DND-41 (cell line): ENCODE measurements at regions not wholly inside any gene's neighbourhood (a gene's known extent, or its start where the extent isn't known, plus 50 kb on each side); places are given as distances from the start of the nearest gene placed in this dataset.

Experiments
- ATAC-seq: fragments of 200-7000 bp; cut with Tn5 transposase; 3 replicates; pipeline ENCODE4 v1.9.1; 2021; ENCODE audit warnings: low read depth; ENCODE audit not compliant: insufficient read depth
- DNase-seq: peaks from one replicate; pipeline ENCODE4 v3.0.0-alpha.2; 2020
- H2AFZ ChIP-seq: 2 replicates; pipeline ENCODE4 v1.6.0; 2012; ENCODE audit warnings: low read depth, low read length
- H3K27ac ChIP-seq: 2 replicates; pipeline ENCODE4 v1.5.1; 2012; ENCODE audit warnings: low read length, inconsistent platforms
- H3K27me3 ChIP-seq: fragments of 200-600 bp; sonication (generic); 2 replicates; pipeline ENCODE4 v1.6.0; 2012; ENCODE audit warnings: low read length, mild to moderate bottlenecking, inconsistent platforms; ENCODE audit not compliant: insufficient read depth, poor library complexity
- H3K36me3 ChIP-seq: 2 replicates; pipeline ENCODE4 v1.5.1; 2012; ENCODE audit warnings: low read length, inconsistent platforms; ENCODE audit not compliant: insufficient read depth
- H3K4me1 ChIP-seq: 2 replicates; pipeline ENCODE4 v1.5.1; 2012; ENCODE audit warnings: mild to moderate bottlenecking, low read length; ENCODE audit not compliant: insufficient read depth
- H3K4me2 ChIP-seq: 2 replicates; pipeline ENCODE4 v1.6.0; 2012; ENCODE audit warnings: mild to moderate bottlenecking, moderate library complexity, low read length, inconsistent platforms; ENCODE audit not compliant: insufficient read depth
- H3K4me3 ChIP-seq, 2 experiments: fragments of 200-600 bp in 1 of 2; shearing (Covaris generic) in 1 of 2; 2 replicates each; pipeline ENCODE4 v1.5.1; 2012 to 2016; ENCODE audit warnings: inconsistent platforms in 2 of 2, low read length in 2 of 2, mild to moderate bottlenecking in 2 of 2, low read depth in 1 of 2, moderate library complexity in 1 of 2
- H3K79me2 ChIP-seq: 2 replicates; pipeline ENCODE4 v1.6.0; 2012; ENCODE audit warnings: low read length, inconsistent platforms; ENCODE audit not compliant: insufficient read depth
- H3K9ac ChIP-seq: 2 replicates; pipeline ENCODE4 v1.6.0; 2012; ENCODE audit warnings: low read depth, mild to moderate bottlenecking, inconsistent platforms, low read length, moderate library complexity
- H3K9me3 ChIP-seq: 2 replicates; pipeline ENCODE4 v1.5.1; 2012; ENCODE audit warnings: low read length, moderate library complexity, mild to moderate bottlenecking, inconsistent platforms; ENCODE audit not compliant: insufficient read depth, severe bottlenecking
- H4K20me1 ChIP-seq: 2 replicates; pipeline ENCODE4 v1.6.0; 2012; ENCODE audit warnings: low read length; ENCODE audit not compliant: insufficient read depth
- EZH2 ChIP-seq: IDR thresholded peaks from 3 replicates; pipeline ENCODE4 v1.6.1; 2012; ENCODE audit warnings: borderline replicate concordance, low read depth, mild to moderate bottlenecking, moderate library complexity, low read length, inconsistent platforms; ENCODE audit not compliant: severe bottlenecking
- TF ChIP-seq, protein P1 (sequence below): IDR thresholded peaks from 2 replicates; pipeline ENCODE4 v1.5.1; 2012; ENCODE audit warnings: borderline replicate concordance, low read length, moderate library complexity, mild to moderate bottlenecking; ENCODE audit not compliant: poor library complexity, severe bottlenecking; ENCODE audit errors: extremely low read depth

GRCh38 chr6:98454809-98455322, 379.5 kb upstream of the POU3F2 start:
- Histone ChIP-seq H4K20me1 (no peaks in the 10 kb centered on the region), H3K9ac (no peak overlapping the region), H3K36me3 (no peaks in the 10 kb centered on the region), H3K9me3 (no peaks in the 10 kb centered on the region), H3K4me3 (no peak overlapping the region), H2AFZ (no peak overlapping the region), H3K27me3 (no peaks in the 10 kb centered on the region), H3K79me2 (no peaks in the 10 kb centered on the region), H3K4me2 (no peak overlapping the region), H3K27ac (no peak overlapping the region), H3K4me1 (no peaks in the 10 kb centered on the region)
- DNase-seq (no peak), ATAC-seq (no peak)
- TF ChIP-seq, protein P1, sequence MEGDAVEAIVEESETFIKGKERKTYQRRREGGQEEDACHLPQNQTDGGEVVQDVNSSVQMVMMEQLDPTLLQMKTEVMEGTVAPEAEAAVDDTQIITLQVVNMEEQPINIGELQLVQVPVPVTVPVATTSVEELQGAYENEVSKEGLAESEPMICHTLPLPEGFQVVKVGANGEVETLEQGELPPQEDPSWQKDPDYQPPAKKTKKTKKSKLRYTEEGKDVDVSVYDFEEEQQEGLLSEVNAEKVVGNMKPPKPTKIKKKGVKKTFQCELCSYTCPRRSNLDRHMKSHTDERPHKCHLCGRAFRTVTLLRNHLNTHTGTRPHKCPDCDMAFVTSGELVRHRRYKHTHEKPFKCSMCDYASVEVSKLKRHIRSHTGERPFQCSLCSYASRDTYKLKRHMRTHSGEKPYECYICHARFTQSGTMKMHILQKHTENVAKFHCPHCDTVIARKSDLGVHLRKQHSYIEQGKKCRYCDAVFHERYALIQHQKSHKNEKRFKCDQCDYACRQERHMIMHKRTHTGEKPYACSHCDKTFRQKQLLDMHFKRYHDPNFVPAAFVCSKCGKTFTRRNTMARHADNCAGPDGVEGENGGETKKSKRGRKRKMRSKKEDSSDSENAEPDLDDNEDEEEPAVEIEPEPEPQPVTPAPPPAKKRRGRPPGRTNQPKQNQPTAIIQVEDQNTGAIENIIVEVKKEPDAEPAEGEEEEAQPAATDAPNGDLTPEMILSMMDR = no peak
- no peak for TF ChIP-seq EZH2

DNA sequence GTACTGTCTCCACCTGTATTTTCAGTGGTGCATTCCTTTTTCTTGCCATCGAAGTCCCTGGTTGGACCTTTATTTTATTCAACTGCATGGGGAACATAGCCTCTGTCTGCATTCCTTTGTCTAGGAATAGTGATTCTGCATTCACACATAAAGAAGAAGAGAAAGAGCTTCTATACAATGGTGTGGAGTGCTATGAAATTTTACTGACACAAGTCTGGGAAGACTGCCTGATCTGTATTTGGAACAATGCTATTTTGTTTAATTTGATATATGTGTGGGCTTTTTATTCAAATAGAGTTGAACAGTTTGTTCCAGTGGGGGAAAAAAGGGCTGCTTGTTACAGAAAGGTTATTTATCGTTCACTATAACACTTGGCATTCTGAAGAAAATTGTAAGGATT, 375.7 kb upstream of the POU3F2 start:
- ATAC-seq (no peak), DNase-seq (no peak)
- Histone ChIP-seq H4K20me1 (no peaks in the 10 kb centered on the region), H3K4me1 (no peaks in the 10 kb centered on the region), H3K9ac (no peak overlapping the region), H3K79me2 (no peaks in the 10 kb centered on the region), H3K27me3 (no peaks in the 10 kb centered on the region), H3K9me3 (no peaks in the 10 kb centered on the region), H3K27ac (no peak overlapping the region), H3K36me3 (no peaks in the 10 kb centered on the region), H3K4me2 (no peak overlapping the region), H2AFZ (no peak overlapping the region), H3K4me3 (no peak overlapping the region)
- no peak for TF ChIP-seq EZH2
- TF ChIP-seq, protein P1 = no peak

DNA sequence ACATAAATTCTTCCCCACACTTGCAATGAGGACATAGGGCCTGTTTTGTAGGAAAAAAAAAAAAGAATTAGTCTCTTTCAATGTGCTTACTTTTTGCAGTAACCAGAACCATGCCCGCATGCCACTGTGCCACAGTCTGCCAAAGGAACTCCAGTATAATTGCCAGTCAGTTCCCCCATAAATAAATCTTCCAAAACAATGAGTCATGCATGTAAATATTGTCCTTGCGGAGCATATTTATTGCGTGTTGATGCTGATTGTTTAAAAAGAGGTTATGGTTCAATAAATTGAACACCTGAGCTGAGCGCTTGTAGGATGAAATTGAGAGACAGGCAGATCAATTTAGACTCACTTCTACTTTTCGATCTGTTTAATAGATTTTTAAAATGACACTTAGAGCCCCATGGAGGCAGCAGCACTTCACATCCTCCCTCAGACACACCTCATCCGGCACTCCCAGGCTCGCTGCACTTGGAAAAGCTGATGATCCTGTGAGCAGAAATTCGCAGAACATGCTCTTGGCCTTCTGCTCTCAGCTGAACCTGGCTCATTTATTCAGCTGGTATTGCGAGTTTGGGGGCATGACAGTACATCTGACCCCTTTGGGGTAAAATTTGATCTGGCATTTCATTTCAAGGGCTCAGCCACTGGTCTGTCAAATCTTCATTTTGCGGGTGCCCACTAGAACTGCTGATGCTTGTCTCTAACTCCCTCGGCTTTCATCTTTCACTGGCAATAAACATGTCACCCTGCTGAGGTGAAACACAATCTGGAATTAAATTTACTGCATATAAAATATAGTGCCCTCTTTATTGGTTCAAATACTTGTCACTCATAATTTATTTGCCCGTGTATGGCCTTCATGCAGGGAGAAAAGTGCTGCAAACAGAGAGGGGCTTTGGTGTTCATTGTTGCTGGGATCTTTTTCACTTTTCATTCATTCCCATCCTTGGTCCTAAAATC, 371.1 kb upstream of the POU3F2 start:
- Histone ChIP-seq H3K9me3 (no peaks in the 10 kb centered on the region), H3K27ac (no peak overlapping the region), H3K27me3 (no peaks in the 10 kb centered on the region), H2AFZ (no peak overlapping the region), H4K20me1 (no peaks in the 10 kb centered on the region), H3K9ac (no peak overlapping the region), H3K79me2 (no peaks in the 10 kb centered on the region), H3K4me2 (no peak overlapping the region), H3K4me3 (no peak overlapping the region), H3K4me1 (no peaks in the 10 kb centered on the region), H3K36me3 (no peaks in the 10 kb centered on the region)
- ATAC-seq (no peak), DNase-seq (no peak)
- TF ChIP-seq, protein P1 = no peak
- no peak for TF ChIP-seq EZH2
